ENCODE measurements at regions not wholly inside any gene's neighbourhood (a gene's known extent, or its start where the extent isn't known, plus 50 kb on each side); places are given as distances from the start of the nearest gene placed in this dataset.

- in situ Hi-C loops (cut with MboI), result no loop called here
- no peak for TF ChIP-seq LEF1 (IDR thresholded peaks at IDR 0.05)
- TF ChIP-seq ARNT (IDR thresholded peaks at IDR 0.05), result no peak
- no peak for TF ChIP-seq CSDE1 (IDR thresholded peaks at IDR 0.05)
- no peak for TF ChIP-seq TOE1 (IDR thresholded peaks at IDR 0.05; ENCODE audit: borderline replicate concordance)
- TF ChIP-seq TOE1 (CRISPR knock-in tag; IDR thresholded peaks at IDR 0.05; ENCODE audit: borderline replicate concordance, low read depth), result no peak
- Histone ChIP-seq H3K27me3 (ENCODE audit: control insufficient read depth in 2 of 2, insufficient read depth in 2 of 2, low read length in 2 of 2) (peaks cover 0 to 8% of the 10 kb centered on the region in 2 experiments; a peak in 2 of 5 replicates), H3K9me1 (ENCODE audit: control insufficient read depth, insufficient read depth, low read length) (no peaks in the 10 kb centered on the region), H2AFZ (ENCODE audit: low read depth, low read length) (no peak overlapping the region), H3K9ac (ENCODE audit: insufficient read depth in 1 of 2, low read depth in 2 of 2, low read length in 2 of 2) (no peak overlapping the region), H3K4me3 (no peak overlapping the region), H3K27ac (ENCODE audit: extremely low read depth, low read depth, low read length) (no peak overlapping the region), H3K36me3 (ENCODE audit: control insufficient read depth, insufficient read depth, low read length) (no peaks in the 10 kb centered on the region), H3K79me2 (ENCODE audit: control insufficient read depth, insufficient read depth, low read length) (no peaks in the 10 kb centered on the region), H3K4me2 (ENCODE audit: insufficient read depth, low read length) (no peak overlapping the region), H4K20me1 (replicated peaks; ENCODE audit: control insufficient read depth, insufficient read depth, low read length) (no peaks in the 10 kb centered on the region), H3K9me3 (replicated peaks; ENCODE audit: control insufficient read depth, insufficient read depth, low read depth, low read length) (no peaks in the 10 kb centered on the region), H3K4me1 (replicated peaks in 1 of 2; ENCODE audit: control insufficient read depth in 2 of 2, insufficient read depth in 2 of 2, low read length in 2 of 2) (peaks cover 0 to 18% of the 10 kb centered on the region in 2 experiments; a peak in 2 of 5 replicates)
- DNase-seq (ENCODE audit: extremely low read depth in 1 of 4, low spot score in 3 of 4), result no peak
- intact Hi-C loops (cut with micrococcal nuclease), result loop anchor here (5.0 to 10.0 kb wide), 3 partner anchors 67 to 243 kb away; no protein-coding TSS in a partner anchor
- POLR2A ChIA-PET, result no interaction called here
- no peak for ATAC-seq
- CTCF ChIA-PET (ENCODE audit: low intra/inter-chr PET ratio), result no interaction called here
- BruUV-seq (replicated peaks), result no TSS peak
- no peak for FAIRE-seq
These were observed 65.6 kb upstream of the USP15 start for GRCh38 chr12:62194616-62195015.

GRCh38 chr12:62196146-62196545, 64.1 kb upstream of the USP15 start:
- no peak overlapping the region for H3K4me3 ChIP-seq
- H3K27me3 ChIP-seq (ENCODE audit: control insufficient read depth in 2 of 2, insufficient read depth in 2 of 2, low read length in 2 of 2), result peaks cover 0 to 4% of the 10 kb centered on the region in 2 experiments; a peak in 1 of 5 replicates
- FAIRE-seq (no peak), ATAC-seq (no peak), DNase-seq (ENCODE audit: extremely low read depth in 1 of 4, low spot score in 3 of 4) (no peak)
- ChIA-PET POLR2A (interaction anchor here (0.7 kb wide), 1 partner anchor 21 kb away, joined by 5 read pairs; no protein-coding TSS in a partner anchor), CTCF (ENCODE audit: low intra/inter-chr PET ratio) (no interaction called here)
- in situ Hi-C loops (cut with MboI), result no loop called here
- no peaks in the 10 kb centered on the region for H3K9me1 ChIP-seq (ENCODE audit: control insufficient read depth, insufficient read depth, low read length)
- no TSS peak for BruUV-seq (replicated peaks)
- H2AFZ ChIP-seq (ENCODE audit: low read depth, low read length), result no peak overlapping the region
- H3K9me3 ChIP-seq (replicated peaks; ENCODE audit: control insufficient read depth, insufficient read depth, low read depth, low read length), result no peaks in the 10 kb centered on the region
- peaks cover 0 to 13% of the 10 kb centered on the region in 2 experiments; a peak in 2 of 5 replicates for H3K4me1 ChIP-seq (replicated peaks in 1 of 2; ENCODE audit: control insufficient read depth in 2 of 2, insufficient read depth in 2 of 2, low read length in 2 of 2)
- H3K4me2 ChIP-seq (ENCODE audit: insufficient read depth, low read length), result no peak overlapping the region
- H3K9ac ChIP-seq (ENCODE audit: insufficient read depth in 1 of 2, low read depth in 2 of 2, low read length in 2 of 2), result no peak overlapping the region
- no peaks in the 10 kb centered on the region for H3K36me3 ChIP-seq (ENCODE audit: control insufficient read depth, insufficient read depth, low read length)
- no peaks in the 10 kb centered on the region for H3K79me2 ChIP-seq (ENCODE audit: control insufficient read depth, insufficient read depth, low read length)
- H3K27ac ChIP-seq (ENCODE audit: extremely low read depth, low read depth, low read length), result no peak overlapping the region
- no peak for TF ChIP-seq ZNF431 (CRISPR knock-in tag; IDR thresholded peaks at IDR 0.05)
- TF ChIP-seq HNRNPH1 (optimal IDR thresholded peaks at IDR 0.05; ENCODE audit: low read depth, low read length), result no peak
- TF ChIP-seq AFF1 (IDR thresholded peaks at IDR 0.05; ENCODE audit: low read depth in 1 of 2, partially characterized antibody in 2 of 2), result no peak
- intact Hi-C loops (cut with micrococcal nuclease), result loop anchor here (10.0 kb wide), 1 partner anchor 191 kb away; no protein-coding TSS in a partner anchor
- no peaks in the 10 kb centered on the region for H4K20me1 ChIP-seq (replicated peaks; ENCODE audit: control insufficient read depth, insufficient read depth, low read length)

All from K562 (cell line).